ENCODE measurements at regions not wholly inside any gene's neighbourhood (a gene's known extent, or its start where the extent isn't known, plus 50 kb on each side); places are given as distances from the start of the nearest gene placed in this dataset.

GRCh38 chr5:79850316-79850822 lies 140.7 kb downstream of the MTX3 start:
- no peak overlapping the region for H3K9ac ChIP-seq (ENCODE audit: low read length)
- H3K27me3 ChIP-seq (replicated peaks; ENCODE audit: control insufficient read depth, insufficient read depth, low read length) = no peaks in the 10 kb centered on the region
- no peak overlapping the region for H3K4me3 ChIP-seq (ENCODE audit: low read length)
- peaks cover 18% of the 10 kb centered on the region for H3K4me1 ChIP-seq (ENCODE audit: control insufficient read depth, insufficient read depth, low read length)
- H3K9me3 ChIP-seq (ENCODE audit: control insufficient read depth, low read length) = no peaks in the 10 kb centered on the region
- DNase-seq (ENCODE audit: low read depth) = peak; percentile 9
- H3K36me3 ChIP-seq (ENCODE audit: control insufficient read depth, insufficient read depth, low read length, severe bottlenecking) = no peaks in the 10 kb centered on the region

- Histone ChIP-seq H3K4me3 (ENCODE audit: low read length) (no peak overlapping the region), H3K27me3 (replicated peaks; ENCODE audit: control insufficient read depth, insufficient read depth, low read length) (no peaks in the 10 kb centered on the region), H3K4me1 (ENCODE audit: control insufficient read depth, insufficient read depth, low read length) (peaks cover 22% of the 10 kb centered on the region), H3K9me3 (ENCODE audit: control insufficient read depth, low read length) (no peaks in the 10 kb centered on the region), H3K9ac (ENCODE audit: low read length) (no peak overlapping the region), H3K36me3 (ENCODE audit: control insufficient read depth, insufficient read depth, low read length, severe bottlenecking) (no peaks in the 10 kb centered on the region)
- DNase-seq (ENCODE audit: low read depth) = no peak
These were observed 141.4 kb downstream of the MTX3 start for GRCh38 chr5:79849486-79850315.

All from adipocyte (in vitro differentiated cells).